OCI-LY1 (cell line): ENCODE measurements at regions not wholly inside any gene's neighbourhood (a gene's known extent, or its start where the extent isn't known, plus 50 kb on each side); places are given as distances from the start of the nearest gene placed in this dataset.

ENCODE experiments used
- H2AFZ ChIP-seq: fragments of 200-600 bp; sonication (generic), shearing (Covaris generic); 2 replicates; pipeline ENCODE4 v1.6.0; 2014; ENCODE audit warnings: antibody characterized with exemption, mild to moderate bottlenecking, low read length
- H3F3A ChIP-seq: fragments of 200-600 bp; sonication (generic), shearing (Covaris generic); 2 replicates; pipeline ENCODE4 v1.6.0; 2014; ENCODE audit warnings: mild to moderate bottlenecking, antibody characterized with exemption, low read length, moderate library complexity; ENCODE audit not compliant: insufficient read depth
- H3K27ac ChIP-seq: fragments of 200-600 bp; sonication (generic); 2 replicates; pipeline ENCODE4 v1.5.1; 2014; ENCODE audit warnings: low read length, mixed run types, mild to moderate bottlenecking, low read depth; ENCODE audit not compliant: poor library complexity, severe bottlenecking
- H3K27me3 ChIP-seq: fragments of 200-600 bp; sonication (generic); 2 replicates; pipeline ENCODE4 v1.6.0; 2014; ENCODE audit warnings: antibody characterized with exemption, mild to moderate bottlenecking, low read length, moderate library complexity; ENCODE audit not compliant: insufficient read depth
- H3K36me3 ChIP-seq: fragments of 200-600 bp; sonication (generic); 2 replicates; pipeline ENCODE4 v1.6.1; 2014; ENCODE audit warnings: mild to moderate bottlenecking, antibody characterized with exemption, low read length, moderate library complexity, mixed read lengths; ENCODE audit not compliant: insufficient read depth
- H3K4me1 ChIP-seq: fragments of 200-600 bp; sonication (generic); 2 replicates; pipeline ENCODE4 v1.5.1; 2014; ENCODE audit warnings: mild to moderate bottlenecking, low read length, moderate library complexity; ENCODE audit not compliant: insufficient read depth, severe bottlenecking
- H3K4me2 ChIP-seq: fragments of 200-600 bp; sonication (generic), shearing (Covaris generic); 2 replicates; pipeline ENCODE4 v1.6.1; 2014; ENCODE audit warnings: low read length
- H3K4me3 ChIP-seq: fragments of 200-600 bp; sonication (generic); 2 replicates; pipeline ENCODE4 v1.5.1; 2014; ENCODE audit warnings: low read length, low read depth, mild to moderate bottlenecking, mixed read lengths; ENCODE audit not compliant: poor library complexity, severe bottlenecking
- H3K79me2 ChIP-seq: fragments of 200-600 bp; shearing (Covaris generic); 2 replicates; pipeline ENCODE4 v1.6.1; 2016; ENCODE audit warnings: mixed run types, low read length, mixed read lengths; ENCODE audit not compliant: insufficient read depth
- H3K9ac ChIP-seq: fragments of 200-600 bp; sonication (generic), shearing (Covaris generic); 2 replicates; pipeline ENCODE4 v1.6.1; 2014; ENCODE audit warnings: mild to moderate bottlenecking, low read length, mixed read lengths
- H3K9me2 ChIP-seq: fragments of 200-600 bp; sonication (generic), shearing (Covaris generic); 2 replicates; pipeline ENCODE4 v1.6.1; 2014; ENCODE audit warnings: low read depth, mild to moderate bottlenecking, low read length, mixed read lengths
- H3K9me3 ChIP-seq: fragments of 200-600 bp; shearing (Covaris generic); 2 replicates; pipeline ENCODE4 v1.6.1; 2014; ENCODE audit warnings: low read length, mixed read lengths
- H4K20me1 ChIP-seq: fragments of 200-600 bp; sonication (generic), shearing (Covaris generic); 2 replicates; pipeline ENCODE4 v1.6.0; 2016; ENCODE audit warnings: mild to moderate bottlenecking, low read length; ENCODE audit not compliant: insufficient read depth
- CTCF ChIP-seq: fragments of 200-600 bp; sonication (generic), shearing (Covaris generic); IDR thresholded peaks from 2 replicates; pipeline ENCODE4 v1.5.1; 2017; ENCODE audit warnings: mild to moderate bottlenecking, antibody characterized with exemption, low read length, moderate library complexity, mixed read lengths
- EZH2 ChIP-seq: fragments of 200-600 bp; sonication (generic), shearing (Covaris generic); IDR thresholded peaks from 2 replicates; pipeline ENCODE4 v1.8.0; 2017; ENCODE audit warnings: borderline replicate concordance, mixed run types, mild to moderate bottlenecking, antibody characterized with exemption, low read length, moderate library complexity, mixed read lengths

DNA sequence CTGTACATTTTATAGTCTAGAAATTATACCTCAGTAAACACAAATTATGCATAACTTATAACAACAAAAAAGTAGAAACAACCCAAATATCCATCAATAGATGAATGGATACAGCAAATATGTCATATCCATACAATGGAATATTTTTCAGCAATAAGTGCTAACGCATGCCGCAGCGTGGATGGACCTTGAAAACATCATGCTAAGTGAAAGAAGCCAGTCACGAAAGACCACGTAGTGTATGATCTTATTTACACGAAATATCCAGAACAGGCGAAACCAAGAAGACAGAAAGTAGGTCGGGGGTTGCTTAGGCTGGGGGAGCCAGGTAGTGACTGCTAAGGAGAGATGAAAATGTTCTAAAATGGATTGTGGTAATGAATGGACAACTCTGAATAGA, 167.1 kb upstream of the MYCN start:
- Histone ChIP-seq H3K27me3 (no peaks in the 10 kb centered on the region), H3K36me3 (no peaks in the 10 kb centered on the region), H3K79me2 (no peaks in the 10 kb centered on the region), H3K4me3 (no peak overlapping the region), H3K9me2 (no peaks in the 10 kb centered on the region), H3F3A (no peaks in the 10 kb centered on the region), H3K4me2 (no peak overlapping the region), H3K27ac (no peak overlapping the region), H3K9me3 (no peaks in the 10 kb centered on the region), H3K9ac (no peak overlapping the region), H2AFZ (no peak overlapping the region), H4K20me1 (no peaks in the 10 kb centered on the region), H3K4me1 (no peaks in the 10 kb centered on the region)
- TF ChIP-seq CTCF (no peak), EZH2 (no peak)

DNA sequence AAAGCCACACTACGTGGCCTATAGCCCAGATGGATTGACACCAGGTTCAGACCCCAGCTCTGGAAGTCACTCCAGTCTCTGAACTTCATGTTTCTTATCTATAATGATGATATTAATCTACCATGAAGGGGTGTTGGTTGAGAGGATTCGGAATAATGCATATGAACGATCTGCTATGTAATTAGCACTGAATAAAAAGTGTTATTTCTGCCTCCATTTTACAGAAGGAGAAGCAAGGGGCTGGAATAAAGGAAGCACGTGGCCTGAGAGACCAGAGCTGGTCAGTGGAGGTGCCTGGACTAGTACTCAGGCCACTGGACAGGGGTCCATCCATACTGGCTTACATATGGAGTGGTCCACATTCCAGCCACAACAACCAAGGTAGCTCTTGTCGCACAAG, 166.5 kb upstream of the MYCN start:
- no peak overlapping the region for H3K4me2 ChIP-seq
- no peaks in the 10 kb centered on the region for H3K27me3 ChIP-seq
- no peak overlapping the region for H2AFZ ChIP-seq
- H4K20me1 ChIP-seq, result no peaks in the 10 kb centered on the region
- H3K79me2 ChIP-seq, result no peaks in the 10 kb centered on the region
- no peaks in the 10 kb centered on the region for H3K36me3 ChIP-seq
- H3K4me1 ChIP-seq, result no peaks in the 10 kb centered on the region
- H3F3A ChIP-seq, result no peaks in the 10 kb centered on the region
- H3K4me3 ChIP-seq, result no peak overlapping the region
- H3K9ac ChIP-seq, result no peak overlapping the region
- TF ChIP-seq CTCF, result no peak
- TF ChIP-seq EZH2, result no peak
- no peaks in the 10 kb centered on the region for H3K9me3 ChIP-seq
- no peak overlapping the region for H3K27ac ChIP-seq
- no peaks in the 10 kb centered on the region for H3K9me2 ChIP-seq

- TF ChIP-seq CTCF, result no peak
- H3K27ac ChIP-seq, result no peak overlapping the region
- H2AFZ ChIP-seq, result no peak overlapping the region
- H3K4me2 ChIP-seq, result no peak overlapping the region
- no peaks in the 10 kb centered on the region for H3K27me3 ChIP-seq
- H3K9me3 ChIP-seq, result no peaks in the 10 kb centered on the region
- H3K9ac ChIP-seq, result no peak overlapping the region
- no peak overlapping the region for H3K4me3 ChIP-seq
- no peaks in the 10 kb centered on the region for H3K36me3 ChIP-seq
- H3K4me1 ChIP-seq, result no peaks in the 10 kb centered on the region
- H3K79me2 ChIP-seq, result no peaks in the 10 kb centered on the region
- no peaks in the 10 kb centered on the region for H4K20me1 ChIP-seq
- no peaks in the 10 kb centered on the region for H3K9me2 ChIP-seq
- H3F3A ChIP-seq, result no peaks in the 10 kb centered on the region
Observed at GRCh38 chr2:15775753-15776628, 164.4 kb upstream of the MYCN start.
